ENCODE measurements at regions not wholly inside any gene's neighbourhood (a gene's known extent, or its start where the extent isn't known, plus 50 kb on each side); places are given as distances from the start of the nearest gene placed in this dataset.

- no peak for TF ChIP-seq CTCF (IDR thresholded peaks at IDR 0.05; ENCODE audit: low read depth, low read length, missing control alignments)
- no peak for DNase-seq (ENCODE audit: extremely low read depth, low read depth)
- no peak overlapping the region for H3K4me3 ChIP-seq (replicated peaks; ENCODE audit: low read depth, low read length)
Observed at GRCh38 chr10:55837273-55837672, 523.8 kb downstream of the ZWINT start.

GRCh38 chr10:55822096-55822495 is 539.0 kb downstream of the ZWINT start:
- no peak for TF ChIP-seq CTCF (IDR thresholded peaks at IDR 0.05; ENCODE audit: low read depth, low read length, missing control alignments)
- H3K4me3 ChIP-seq (replicated peaks; ENCODE audit: low read depth, low read length): no peak overlapping the region
- DNase-seq (ENCODE audit: extremely low read depth, low read depth): no peak

- no peak overlapping the region for H3K4me3 ChIP-seq (replicated peaks; ENCODE audit: low read depth, low read length)
- no peak for DNase-seq (ENCODE audit: extremely low read depth, low read depth)
- no peak for TF ChIP-seq CTCF (IDR thresholded peaks at IDR 0.05; ENCODE audit: low read depth, low read length, missing control alignments)
Observed at GRCh38 chr10:55820478-55820877, 540.6 kb downstream of the ZWINT start.

- DNase-seq (ENCODE audit: extremely low read depth, low read depth): no peak
- TF ChIP-seq CTCF (IDR thresholded peaks at IDR 0.05; ENCODE audit: low read depth, low read length, missing control alignments): no peak
- no peak overlapping the region for H3K4me3 ChIP-seq (replicated peaks; ENCODE audit: low read depth, low read length)
Observed at GRCh38 chr10:55820071-55820470, 541.0 kb downstream of the ZWINT start.

GRCh38 chr10:55813451-55814170 is 547.4 kb downstream of the ZWINT start:
- DNase-seq (ENCODE audit: extremely low read depth, low read depth): no peak
- TF ChIP-seq CTCF (IDR thresholded peaks at IDR 0.05; ENCODE audit: low read depth, low read length, missing control alignments): no peak
- no peak overlapping the region for H3K4me3 ChIP-seq (replicated peaks; ENCODE audit: low read depth, low read length)

GRCh38 chr10:55803055-55803454 is 558.0 kb downstream of the ZWINT start:
- H3K4me3 ChIP-seq (replicated peaks; ENCODE audit: low read depth, low read length): no peak overlapping the region
- no peak for DNase-seq (ENCODE audit: extremely low read depth, low read depth)
- no peak for TF ChIP-seq CTCF (IDR thresholded peaks at IDR 0.05; ENCODE audit: low read depth, low read length, missing control alignments)

GRCh38 chr10:55801353-55801661 is 559.8 kb downstream of the ZWINT start:
- DNase-seq (ENCODE audit: extremely low read depth, low read depth): no peak
- no peak for TF ChIP-seq CTCF (IDR thresholded peaks at IDR 0.05; ENCODE audit: low read depth, low read length, missing control alignments)
- H3K4me3 ChIP-seq (replicated peaks; ENCODE audit: low read depth, low read length): no peak overlapping the region

All from HFF-Myc (cell line).